Peyer's patch (tissue), 4 donors: ENCODE measurements at regions not wholly inside any gene's neighbourhood (a gene's known extent, or its start where the extent isn't known, plus 50 kb on each side); places are given as distances from the start of the nearest gene placed in this dataset.

Experiments
- POLR2A ChIP-seq, 2 donors: fragments of 450-650 bp; IDR thresholded peaks; one replicate each; pipeline ENCODE4 v1.5.1; 2017; ENCODE audit warnings: antibody characterized with exemption in 2 of 2, mild to moderate bottlenecking in 2 of 2, moderate library complexity in 2 of 2
- TF ChIP-seq, protein P1 (sequence below), 6 experiments: fragments of 450-650 bp in 4 of 6; fragments of 200-600 bp in 2 of 6; sonication (generic) in 1 of 6; IDR thresholded peaks; one replicate each; pipeline ENCODE4 v1.5.1; 2017 to 2019; ENCODE audit warnings: antibody characterized with exemption in 6 of 6, mild to moderate bottlenecking in 3 of 6, moderate library complexity in 1 of 6

DNA sequence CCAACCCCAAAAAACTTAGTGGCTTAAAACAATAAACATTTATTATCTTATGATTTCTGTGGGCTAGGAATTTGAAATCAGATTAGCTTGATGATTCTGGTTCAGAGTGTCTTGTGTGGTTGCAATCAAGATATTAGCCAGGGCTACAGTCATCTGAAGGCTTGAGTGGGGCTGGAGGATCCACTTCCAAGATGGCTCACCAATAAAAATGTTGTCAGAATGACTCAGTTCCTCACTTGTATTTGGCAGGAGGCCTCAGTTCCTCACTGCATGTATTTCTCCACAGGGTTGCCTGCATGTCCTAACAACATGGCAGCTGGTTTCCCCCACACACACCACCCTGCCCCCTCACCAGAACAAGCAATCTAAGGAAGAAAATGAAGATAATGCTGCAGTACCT is 98.2 kb upstream of the NIPBL start:
- TF ChIP-seq, protein P1, sequence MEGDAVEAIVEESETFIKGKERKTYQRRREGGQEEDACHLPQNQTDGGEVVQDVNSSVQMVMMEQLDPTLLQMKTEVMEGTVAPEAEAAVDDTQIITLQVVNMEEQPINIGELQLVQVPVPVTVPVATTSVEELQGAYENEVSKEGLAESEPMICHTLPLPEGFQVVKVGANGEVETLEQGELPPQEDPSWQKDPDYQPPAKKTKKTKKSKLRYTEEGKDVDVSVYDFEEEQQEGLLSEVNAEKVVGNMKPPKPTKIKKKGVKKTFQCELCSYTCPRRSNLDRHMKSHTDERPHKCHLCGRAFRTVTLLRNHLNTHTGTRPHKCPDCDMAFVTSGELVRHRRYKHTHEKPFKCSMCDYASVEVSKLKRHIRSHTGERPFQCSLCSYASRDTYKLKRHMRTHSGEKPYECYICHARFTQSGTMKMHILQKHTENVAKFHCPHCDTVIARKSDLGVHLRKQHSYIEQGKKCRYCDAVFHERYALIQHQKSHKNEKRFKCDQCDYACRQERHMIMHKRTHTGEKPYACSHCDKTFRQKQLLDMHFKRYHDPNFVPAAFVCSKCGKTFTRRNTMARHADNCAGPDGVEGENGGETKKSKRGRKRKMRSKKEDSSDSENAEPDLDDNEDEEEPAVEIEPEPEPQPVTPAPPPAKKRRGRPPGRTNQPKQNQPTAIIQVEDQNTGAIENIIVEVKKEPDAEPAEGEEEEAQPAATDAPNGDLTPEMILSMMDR (IDR thresholded peaks at IDR 0.05) = no peak
- no peak for TF ChIP-seq POLR2A (IDR thresholded peaks at IDR 0.05)
